Esophagus muscularis mucosa (tissue), 4 donors: ENCODE measurements at regions not wholly inside any gene's neighbourhood (a gene's known extent, or its start where the extent isn't known, plus 50 kb on each side); places are given as distances from the start of the nearest gene placed in this dataset.
"Not testable (repeated sequence)": the region's sequence is repeated elsewhere in the genome, so short reads cannot be mapped to it uniquely, and the experiment has no call there.

ENCODE experiments used
- DNase-seq: peaks from one replicate; pipeline ENCODE4 v3.0.0-alpha.2; 2017; ENCODE audit errors: extremely low spot score
- H3K27ac ChIP-seq, 4 donors: fragments of 200-600 bp; sonication (generic); replicated peaks in 1 of 4; 1 replicate in 3 of 4; 2 replicates in 1 of 4; pipeline ENCODE4 v1.5.1; 2016 to 2019; ENCODE audit warnings: mild to moderate bottlenecking in 1 of 4
- H3K27me3 ChIP-seq, 4 donors: fragments of 200-600 bp; sonication (generic); one replicate each; pipeline versions ENCODE4 v1.5.1 to v1.6.0; 2016 to 2019
- H3K36me3 ChIP-seq, 4 donors: fragments of 200-600 bp; sonication (generic); one replicate each; pipeline ENCODE4 v1.5.1; 2016 to 2019
- H3K4me1 ChIP-seq, 4 donors: fragments of 200-600 bp; sonication (generic); one replicate each; pipeline ENCODE4 v1.5.1; 2016 to 2019
- H3K4me3 ChIP-seq, 4 donors: fragments of 200-600 bp; sonication (generic); 1 replicate in 2 of 4; 2 replicates in 2 of 4; pipeline ENCODE4 v1.5.1; 2016 to 2019; ENCODE audit warnings: mild to moderate bottlenecking in 4 of 4, moderate library complexity in 1 of 4
- H3K9me3 ChIP-seq, 4 donors: fragments of 200-600 bp; sonication (generic); 1 replicate in 3 of 4; 2 replicates in 1 of 4; pipeline ENCODE4 v1.5.1; 2016 to 2019
- EP300 ChIP-seq: sonication (generic); formaldehyde crosslinking; IDR thresholded peaks from one replicate; pipeline ENCODE4 v1.6.1; 2017; ENCODE audit warnings: antibody characterized with exemption
- POLR2A ChIP-seq: fragments of 450-650 bp; IDR thresholded peaks from one replicate; pipeline ENCODE4 v1.6.1; 2017; ENCODE audit warnings: antibody characterized with exemption, moderate library complexity, mild to moderate bottlenecking, low read depth
- POLR2AphosphoS5 ChIP-seq, 2 donors: sonication (generic); formaldehyde crosslinking; IDR thresholded peaks; one replicate each; pipeline ENCODE4 v1.6.1; 2017; ENCODE audit warnings: antibody characterized with exemption in 2 of 2
- WGBS: methylation state at CpG from one replicate; pipeline ENCODE4 v1.1.5; 2018; 5-methylcytosine and 5-hydroxymethylcytosine counted together
- intact Hi-C: fragments of 100-400 bp; cut with DNase I; formaldehyde crosslinking; loops from one replicate; pipeline ENCODE4 v1.15.1; 2023
- TF ChIP-seq, protein P1 (sequence below), 3 experiments: fragments of 200-600 bp in 2 of 3; fragments of 450-650 bp in 1 of 3; sonication (generic) in 2 of 3; IDR thresholded peaks; one replicate each; pipeline ENCODE4 v1.5.1; 2017 to 2019; ENCODE audit warnings: antibody characterized with exemption in 3 of 3, mild to moderate bottlenecking in 2 of 3, moderate library complexity in 1 of 3

- H3K4me1 ChIP-seq: peaks cover 0 to 12% (median 3%) of the 10 kb centered on the region in 4 donors
- H3K27me3 ChIP-seq, H3K4me3 ChIP-seq, H3K36me3 ChIP-seq, H3K27ac ChIP-seq, H3K9me3 ChIP-seq, intact Hi-C loops, DNase-seq: not testable (repeated sequence)
- 84% methylated on average over 6 of the region's 9 CpGs for WGBS
These were observed 72.1 kb downstream of the OGFRL1 start for GRCh38 chr6:71360556-71361335.

GRCh38 chr6:71364889-71365542 is 76.4 kb downstream of the OGFRL1 start:
- intact Hi-C loops: no loop called here
- Histone ChIP-seq H3K27ac (no peak overlapping the region), H3K36me3 (peaks cover 0 to 7% (median 1%) of the 10 kb centered on the region in 4 donors), H3K4me3 (no peak overlapping the region), H3K9me3 (no peaks in the 10 kb centered on the region), H3K4me1 (peaks cover 0 to 29% (median 19%) of the 10 kb centered on the region in 4 donors), H3K27me3 (no peaks in the 10 kb centered on the region)
- DNase-seq: no peak
- TF ChIP-seq POLR2A (no peak), POLR2AphosphoS5 (IDR thresholded peaks at IDR 0.05) (no peak), EP300 (no peak)
- TF ChIP-seq, protein P1, sequence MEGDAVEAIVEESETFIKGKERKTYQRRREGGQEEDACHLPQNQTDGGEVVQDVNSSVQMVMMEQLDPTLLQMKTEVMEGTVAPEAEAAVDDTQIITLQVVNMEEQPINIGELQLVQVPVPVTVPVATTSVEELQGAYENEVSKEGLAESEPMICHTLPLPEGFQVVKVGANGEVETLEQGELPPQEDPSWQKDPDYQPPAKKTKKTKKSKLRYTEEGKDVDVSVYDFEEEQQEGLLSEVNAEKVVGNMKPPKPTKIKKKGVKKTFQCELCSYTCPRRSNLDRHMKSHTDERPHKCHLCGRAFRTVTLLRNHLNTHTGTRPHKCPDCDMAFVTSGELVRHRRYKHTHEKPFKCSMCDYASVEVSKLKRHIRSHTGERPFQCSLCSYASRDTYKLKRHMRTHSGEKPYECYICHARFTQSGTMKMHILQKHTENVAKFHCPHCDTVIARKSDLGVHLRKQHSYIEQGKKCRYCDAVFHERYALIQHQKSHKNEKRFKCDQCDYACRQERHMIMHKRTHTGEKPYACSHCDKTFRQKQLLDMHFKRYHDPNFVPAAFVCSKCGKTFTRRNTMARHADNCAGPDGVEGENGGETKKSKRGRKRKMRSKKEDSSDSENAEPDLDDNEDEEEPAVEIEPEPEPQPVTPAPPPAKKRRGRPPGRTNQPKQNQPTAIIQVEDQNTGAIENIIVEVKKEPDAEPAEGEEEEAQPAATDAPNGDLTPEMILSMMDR (IDR thresholded peaks at IDR 0.05): no peak
- 88% methylated on average over 4 of the region's 4 CpGs for WGBS

GRCh38 chr6:71367756-71368155 is 79.1 kb downstream of the OGFRL1 start:
- Histone ChIP-seq H3K4me3 (no peak overlapping the region), H3K27ac (no peak overlapping the region), H3K4me1 (peaks cover 0 to 29% (median 19%) of the 10 kb centered on the region in 4 donors), H3K27me3 (no peaks in the 10 kb centered on the region), H3K9me3 (no peaks in the 10 kb centered on the region), H3K36me3 (peaks cover 0 to 11% (median 4%) of the 10 kb centered on the region in 4 donors)
- intact Hi-C loops: no loop called here
- TF ChIP-seq, protein P1 (IDR thresholded peaks at IDR 0.05): no peak
- no peak for TF ChIP-seq EP300
- no peak for DNase-seq
- 89% methylated on average over 3 of the region's 3 CpGs for WGBS

GRCh38 chr6:71368284-71368683 is 79.7 kb downstream of the OGFRL1 start:
- Histone ChIP-seq H3K4me1 (peaks cover 0 to 29% (median 19%) of the 10 kb centered on the region in 4 donors), H3K36me3 (peaks cover 0 to 12% (median 6%) of the 10 kb centered on the region in 4 donors), H3K9me3 (no peaks in the 10 kb centered on the region), H3K27me3 (no peaks in the 10 kb centered on the region), H3K27ac (no peak overlapping the region), H3K4me3 (no peak overlapping the region)
- no peak for TF ChIP-seq EP300
- no peak for TF ChIP-seq POLR2A
- TF ChIP-seq, protein P1 (IDR thresholded peaks at IDR 0.05): no peak
- no peak for TF ChIP-seq POLR2AphosphoS5 (IDR thresholded peaks at IDR 0.05)
- DNase-seq: no peak
- 100% methylated on average over 2 of the region's 2 CpGs for WGBS
- intact Hi-C loops: no loop called here

GRCh38 chr6:71371559-71371958 is 82.9 kb downstream of the OGFRL1 start:
- Histone ChIP-seq H3K36me3 (peaks cover 0 to 12% (median 6%) of the 10 kb centered on the region in 4 donors), H3K27ac (no peak overlapping the region), H3K4me3 (no peak overlapping the region), H3K4me1 (peaks cover 12 to 19% (median 16%) of the 10 kb centered on the region in 4 donors), H3K27me3 (no peaks in the 10 kb centered on the region), H3K9me3 (peaks cover 0 to 5% (median 2%) of the 10 kb centered on the region in 4 donors)
- TF ChIP-seq POLR2A (no peak), EP300 (no peak), POLR2AphosphoS5 (IDR thresholded peaks at IDR 0.05) (no peak)
- TF ChIP-seq, protein P1 (IDR thresholded peaks at IDR 0.05): no peak
- WGBS: 96% methylated on average over 1 of the region's 1 CpG
- DNase-seq: no peak
- intact Hi-C loops: no loop called here
